ENCODE measurements at regions not wholly inside any gene's neighbourhood (a gene's known extent, or its start where the extent isn't known, plus 50 kb on each side); places are given as distances from the start of the nearest gene placed in this dataset.

GRCh38 chr2:181779288-181780021 is 99.1 kb upstream of the NEUROD1 start (continued):
- TF ChIP-seq GATA2 (CRISPR knock-in tag; IDR thresholded peaks at IDR 0.05) = no peak
- no peak for TF ChIP-seq TAF1 (IDR thresholded peaks at IDR 0.05; ENCODE audit: borderline replicate concordance, low read depth, low read length)
- TF ChIP-seq TCF12 (IDR thresholded peaks at IDR 0.05) = peak; percentile 33; the same call in 1 of the 2 replicates
- 0 out of 2 replicates have a peak, but pooled peaks have one; percentile 11 for TF ChIP-seq FOSL2 (IDR thresholded peaks at IDR 0.05; ENCODE audit: borderline replicate concordance, low read depth)
- TF ChIP-seq GABPA (IDR thresholded peaks at IDR 0.05; ENCODE audit: low read depth) = peak; percentile 10; the same call in 1 of the 2 replicates
- TF ChIP-seq RFX5 (IDR thresholded peaks at IDR 0.05; ENCODE audit: low read length) = no peak
- no peak for TF ChIP-seq NRF1 (IDR thresholded peaks at IDR 0.05; ENCODE audit: low read depth, low read length)
- TF ChIP-seq FOXM1 (IDR thresholded peaks at IDR 0.05; ENCODE audit: low read depth) = peak; percentile 70; the same call in 1 of the 2 replicates
- no peak for TF ChIP-seq SMC3 (IDR thresholded peaks at IDR 0.05; ENCODE audit: low read depth, low read length)
- TF ChIP-seq EP300 (IDR thresholded peaks at IDR 0.05; ENCODE audit: borderline replicate concordance in 1 of 2, low read depth in 1 of 2, low read length in 1 of 2) = peak; percentile 2 to 42; a peak in 1 of 4 replicates
- TF ChIP-seq FOXJ3 (CRISPR knock-in tag; IDR thresholded peaks at IDR 0.05) = no peak
- no peak for TF ChIP-seq ELF1 (IDR thresholded peaks at IDR 0.05)
- peak; percentile 46; the same call in 1 of the 2 replicates for TF ChIP-seq RXRA (IDR thresholded peaks at IDR 0.05; ENCODE audit: borderline replicate concordance, low read depth)
- TF ChIP-seq USF2 (IDR thresholded peaks at IDR 0.05; ENCODE audit: borderline replicate concordance, low read depth, low read length) = no peak
- TF ChIP-seq YY1 (IDR thresholded peaks at IDR 0.05; ENCODE audit: low read depth) = no peak
- TF ChIP-seq PBX3 (IDR thresholded peaks at IDR 0.05) = peak; percentile 50; the same call in 1 of the 2 replicates
- TF ChIP-seq MEF2A (IDR thresholded peaks at IDR 0.05; ENCODE audit: borderline replicate concordance, low read depth) = no peak
- TF ChIP-seq RAD21 (IDR thresholded peaks at IDR 0.05; ENCODE audit: low read length) = no peak
- no peak for TF ChIP-seq ZBTB33 (IDR thresholded peaks at IDR 0.05; ENCODE audit: borderline replicate concordance, low read depth)

Data from SK-N-SH (cell line).